GM23248 (cell line): ENCODE measurements at regions not wholly inside any gene's neighbourhood (a gene's known extent, or its start where the extent isn't known, plus 50 kb on each side); places are given as distances from the start of the nearest gene placed in this dataset.

ENCODE experiments used
- DNase-seq: peaks from one replicate; pipeline ENCODE4 v3.0.0-alpha.2; 2015
- H2AFZ ChIP-seq: fragments of 200-600 bp; sonication (generic); 2 replicates; pipeline ENCODE4 v1.6.1; 2016; ENCODE audit warnings: antibody characterized with exemption
- H3F3A ChIP-seq: fragments of 200-600 bp; sonication (generic); 2 replicates; pipeline ENCODE4 v1.6.1; 2016; ENCODE audit warnings: mild to moderate bottlenecking, antibody characterized with exemption, mixed run types; ENCODE audit not compliant: insufficient read depth
- H3K27ac ChIP-seq: fragments of 200-600 bp; sonication (generic); 2 replicates; pipeline ENCODE4 v1.5.1; 2016; ENCODE audit warnings: mild to moderate bottlenecking
- H3K27me3 ChIP-seq: fragments of 200-600 bp; sonication (generic); replicated peaks from 2 replicates; pipeline ENCODE4 v1.6.1; 2016; ENCODE audit warnings: mild to moderate bottlenecking; ENCODE audit not compliant: insufficient read depth
- H3K36me3 ChIP-seq: fragments of 200-600 bp; sonication (generic); 2 replicates; pipeline ENCODE4 v1.6.1; 2016; ENCODE audit warnings: low read depth, mild to moderate bottlenecking
- H3K4me1 ChIP-seq: fragments of 200-600 bp; sonication (generic); 2 replicates; pipeline ENCODE4 v1.6.1; 2016; ENCODE audit warnings: mild to moderate bottlenecking; ENCODE audit not compliant: insufficient read depth
- H3K4me2 ChIP-seq: fragments of 200-600 bp; sonication (generic); one replicate; pipeline ENCODE4 v1.6.1; 2016; ENCODE audit warnings: mild to moderate bottlenecking; ENCODE audit not compliant: unreplicated experiment
- H3K4me3 ChIP-seq: fragments of 200-600 bp; sonication (generic); 2 replicates; pipeline ENCODE4 v1.5.1; 2016; ENCODE audit warnings: mild to moderate bottlenecking
- H3K79me2 ChIP-seq: fragments of 200-600 bp; sonication (generic); 2 replicates; pipeline ENCODE4 v1.6.1; 2016; ENCODE audit warnings: mild to moderate bottlenecking; ENCODE audit not compliant: insufficient read depth
- H3K9ac ChIP-seq: fragments of 200-600 bp; sonication (generic); 2 replicates; pipeline ENCODE4 v1.6.1; 2016; ENCODE audit warnings: mild to moderate bottlenecking
- H3K9me2 ChIP-seq: fragments of 200-600 bp; sonication (generic); 2 replicates; pipeline ENCODE4 v1.6.1; 2016; ENCODE audit warnings: mixed run types, mild to moderate bottlenecking, moderate library complexity; ENCODE audit not compliant: insufficient read depth
- H3K9me3 ChIP-seq: fragments of 200-600 bp; sonication (generic); one replicate; pipeline ENCODE4 v1.6.1; 2017; ENCODE audit warnings: low read depth
- H4K20me1 ChIP-seq: fragments of 200-600 bp; sonication (generic); 2 replicates; pipeline ENCODE4 v1.6.0; 2016; ENCODE audit not compliant: insufficient read depth
- EZH2 ChIP-seq: fragments of 200-600 bp; sonication (generic); IDR thresholded peaks from 2 replicates; pipeline ENCODE4 v1.6.1; 2018; ENCODE audit warnings: antibody characterized with exemption, mild to moderate bottlenecking; ENCODE audit not compliant: insufficient read depth, poor library complexity, severe bottlenecking
- EZH2phosphoT487 ChIP-seq: fragments of 200-600 bp; sonication (generic); IDR thresholded peaks from 2 replicates; pipeline ENCODE4 v1.6.1; 2018; ENCODE audit warnings: antibody characterized with exemption, moderate library complexity, mild to moderate bottlenecking, low read depth; ENCODE audit not compliant: insufficient read depth
- WGBS, 2 experiments: methylation state at CpG; one replicate each; pipeline ENCODE4 v1.1.6; 2015 to 2017; ENCODE audit warnings: low lambda C conversion rate in 2 of 2, low coverage in 1 of 2; ENCODE audit errors: missing lambda C conversion rate in 2 of 2; 5-methylcytosine and 5-hydroxymethylcytosine counted together
- in situ Hi-C: fragments of 300-500 bp; cut with MboI; formaldehyde crosslinking; loops from 2 replicates; pipeline ENCODE4 v1.15.0; 2020

- no peaks in the 10 kb centered on the region for H3K9me2 ChIP-seq
- H3K4me1 ChIP-seq, result no peaks in the 10 kb centered on the region; the same call in 1 of the 2 replicates
- no peaks in the 10 kb centered on the region for H3F3A ChIP-seq
- 85 to 89% methylated on average over 6 of the region's 6 CpGs for WGBS, 2 experiments
- H3K9me3 ChIP-seq, result no peaks in the 10 kb centered on the region
- no peaks in the 10 kb centered on the region for H3K27me3 ChIP-seq
- no peak overlapping the region for H2AFZ ChIP-seq
- H3K27ac ChIP-seq, result no peak overlapping the region
- no peak overlapping the region for H3K4me2 ChIP-seq
- H3K4me3 ChIP-seq, result no peak overlapping the region
- H3K36me3 ChIP-seq, result no peaks in the 10 kb centered on the region
- no peaks in the 10 kb centered on the region for H4K20me1 ChIP-seq
- in situ Hi-C loops, result no loop called here
- TF ChIP-seq EZH2phosphoT487, result no peak
- TF ChIP-seq EZH2, result no peak
- DNase-seq, result no peak
- no peaks in the 10 kb centered on the region for H3K79me2 ChIP-seq
- H3K9ac ChIP-seq, result no peak overlapping the region
Observed at GRCh38 chr12:79512068-79512467, 178.7 kb downstream of the PAWR start.

GRCh38 chr12:79508622-79509021, 182.1 kb downstream of the PAWR start:
- no peak overlapping the region for H3K4me2 ChIP-seq
- no peak overlapping the region for H3K27ac ChIP-seq
- no peaks in the 10 kb centered on the region for H3K4me1 ChIP-seq
- TF ChIP-seq EZH2phosphoT487, result no peak
- TF ChIP-seq EZH2, result no peak
- H3K36me3 ChIP-seq, result no peaks in the 10 kb centered on the region
- H2AFZ ChIP-seq, result no peak overlapping the region
- no peaks in the 10 kb centered on the region for H3F3A ChIP-seq
- H3K9ac ChIP-seq, result no peak overlapping the region
- no peak for DNase-seq
- H4K20me1 ChIP-seq, result no peaks in the 10 kb centered on the region
- in situ Hi-C loops, result no loop called here
- no peaks in the 10 kb centered on the region for H3K9me2 ChIP-seq
- WGBS, 2 experiments, result 93% methylated on average over 2 of the region's 2 CpGs
- H3K4me3 ChIP-seq, result no peak overlapping the region
- no peaks in the 10 kb centered on the region for H3K27me3 ChIP-seq
- H3K9me3 ChIP-seq, result no peaks in the 10 kb centered on the region
- no peaks in the 10 kb centered on the region for H3K79me2 ChIP-seq
